ENCODE measurements at regions not wholly inside any gene's neighbourhood (a gene's known extent, or its start where the extent isn't known, plus 50 kb on each side); places are given as distances from the start of the nearest gene placed in this dataset.

GRCh38 chrX:113274791-113275190 is 434.2 kb upstream of the AMOT start (continued):
- TF ChIP-seq CHD7 (IDR thresholded peaks at IDR 0.05; ENCODE audit: insufficient replicate concordance, low read length) (no peak), KDM5A (IDR thresholded peaks at IDR 0.05; ENCODE audit: low read length) (no peak), BCL11A (IDR thresholded peaks at IDR 0.05; ENCODE audit: low read depth in 2 of 2, low read length in 2 of 2) (no peak), CREB1 (IDR thresholded peaks at IDR 0.05) (no peak), CTBP2 (IDR thresholded peaks at IDR 0.05; ENCODE audit: borderline replicate concordance, insufficient read depth, insufficient read length, low read length) (no peak), EGR1 (IDR thresholded peaks at IDR 0.05; ENCODE audit: borderline replicate concordance, low read depth, low read length) (no peak), BACH1 (IDR thresholded peaks at IDR 0.05; ENCODE audit: low read length) (no peak), POU5F1 (IDR thresholded peaks at IDR 0.05; ENCODE audit: low read depth, low read length) (no peak), MAFK (IDR thresholded peaks at IDR 0.05; ENCODE audit: low read depth, low read length) (no peak), CTCF (IDR thresholded peaks at IDR 0.05; ENCODE audit: control extremely low read depth in 1 of 3, insufficient read depth in 1 of 3, low read depth in 1 of 3, low read length in 3 of 3) (no peak)
